ENCODE measurements at regions not wholly inside any gene's neighbourhood (a gene's known extent, or its start where the extent isn't known, plus 50 kb on each side); places are given as distances from the start of the nearest gene placed in this dataset.
A peak's percentile ranks its signal among the peaks of the same experiment; 100 is the strongest.
"Not testable (repeated sequence)": the region's sequence is repeated elsewhere in the genome, so short reads cannot be mapped to it uniquely, and the experiment has no call there.

DNA sequence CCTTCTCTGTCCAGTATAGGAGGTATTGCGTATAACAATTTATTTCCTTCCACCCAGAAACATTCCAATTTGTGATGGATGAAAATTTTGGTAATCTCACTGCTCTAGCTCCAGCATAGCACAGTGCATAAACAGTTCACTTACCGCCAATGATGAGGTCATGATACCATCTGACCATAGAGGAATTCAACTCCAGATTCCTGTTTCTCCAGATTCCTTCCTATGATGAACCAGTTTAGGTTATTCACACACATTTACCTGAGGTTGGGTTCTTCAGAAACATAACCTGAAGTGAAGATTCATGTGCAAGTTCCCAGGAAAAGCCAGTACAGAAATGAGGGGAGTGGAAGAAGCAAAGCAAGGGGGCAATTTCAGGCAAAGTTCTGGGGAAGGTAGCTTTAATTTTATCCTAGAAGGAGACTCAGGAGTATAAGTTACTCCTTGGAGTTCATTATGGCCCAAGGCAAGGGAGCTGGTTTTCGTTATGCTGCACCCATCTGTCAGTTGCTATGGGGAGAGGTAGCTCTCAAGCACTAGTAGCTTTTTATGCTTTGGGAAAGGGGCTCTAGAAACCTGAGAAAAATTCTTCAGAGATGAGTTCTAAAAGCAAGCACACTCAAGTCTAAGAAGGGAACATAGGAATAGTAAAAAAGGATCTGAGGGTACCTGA, 121.6 kb downstream of the CASP12 start:
- no peak for DNase-seq (ENCODE audit: low read depth in 2 of 2)

DNA sequence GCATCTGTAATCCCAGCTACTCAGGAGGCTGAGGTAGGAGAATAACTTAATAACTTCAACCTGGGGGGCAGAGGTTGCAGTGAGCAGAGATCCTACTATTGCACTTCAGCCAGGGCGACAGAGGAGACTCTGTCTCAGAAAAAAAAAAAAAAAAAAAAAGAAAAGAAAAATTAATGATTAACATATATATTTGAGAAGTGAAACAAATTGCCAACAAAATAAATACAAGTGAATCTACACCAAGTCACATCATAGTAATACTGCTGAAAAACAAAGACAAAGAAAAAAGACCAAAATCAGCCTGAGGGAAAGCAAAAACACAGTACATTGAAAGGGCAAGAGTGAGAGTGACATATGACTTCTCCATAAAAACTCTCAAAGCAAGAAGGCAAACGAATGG, 123.7 kb downstream of the CASP12 start:
- no peak for DNase-seq (ENCODE audit: low read depth in 2 of 2)

DNA sequence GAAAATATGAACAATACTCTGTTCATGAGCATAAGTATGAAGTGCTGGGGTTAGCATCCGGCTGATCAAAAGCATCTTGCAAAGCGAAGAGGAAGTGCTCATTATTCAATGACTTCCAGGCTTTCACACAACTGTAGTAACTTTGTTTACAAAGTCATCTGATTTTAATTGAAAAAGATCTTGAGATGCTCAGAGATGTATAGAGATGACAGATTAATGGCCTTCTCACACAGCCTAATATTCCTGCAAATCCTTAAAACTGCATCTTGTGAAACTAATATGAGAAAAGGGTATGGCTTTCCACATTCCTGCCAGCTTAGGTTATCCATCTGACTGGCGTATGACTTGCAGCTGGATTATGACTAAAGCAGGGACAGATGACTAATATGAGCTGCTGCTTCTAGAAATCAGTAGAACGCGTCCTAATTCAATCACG, 125.4 kb downstream of the CASP12 start:
- DNase-seq (ENCODE audit: low read depth in 2 of 2) = no peak

DNA sequence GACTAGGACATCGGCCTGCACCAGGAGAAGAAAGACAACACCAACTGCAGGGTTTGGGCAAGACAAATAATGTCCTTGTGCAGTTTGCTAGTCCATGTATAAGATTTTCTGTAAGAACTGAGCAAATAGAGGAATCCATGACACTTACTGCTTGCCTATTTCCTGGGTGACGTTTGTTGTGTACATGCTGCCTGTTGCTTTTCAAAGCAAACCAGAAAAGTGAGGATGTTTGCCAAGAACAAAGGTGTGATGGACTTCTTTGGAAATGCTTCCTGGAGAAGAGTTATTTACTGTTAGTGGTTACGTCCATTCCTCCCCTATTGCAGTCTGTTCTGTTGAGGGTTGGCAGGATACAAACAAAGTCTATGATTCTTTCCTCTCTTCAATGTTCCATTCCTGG, 126.5 kb downstream of the CASP12 start:
- no peak for DNase-seq (ENCODE audit: low read depth in 2 of 2)

DNA sequence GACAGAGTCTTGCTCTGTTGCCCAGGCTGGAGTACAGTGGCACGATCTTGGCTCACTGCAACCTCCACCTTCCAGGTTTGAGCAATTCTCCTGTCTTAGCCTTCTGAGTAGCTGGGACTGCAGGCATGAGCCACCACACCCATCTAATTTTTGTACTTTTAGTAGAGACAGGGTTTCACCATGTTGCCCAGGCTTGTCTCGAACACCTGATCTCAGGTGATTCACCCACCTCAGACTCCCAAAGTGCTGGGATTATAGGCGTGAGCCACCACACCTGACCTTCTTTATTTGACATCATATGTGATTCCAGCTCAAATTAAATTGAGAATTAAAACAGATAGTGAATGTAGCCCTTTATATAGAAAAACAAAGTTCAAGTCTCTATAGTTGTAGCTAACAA, 127.2 kb downstream of the CASP12 start:
- not testable (repeated sequence) for DNase-seq (ENCODE audit: low read depth in 2 of 2)

DNA sequence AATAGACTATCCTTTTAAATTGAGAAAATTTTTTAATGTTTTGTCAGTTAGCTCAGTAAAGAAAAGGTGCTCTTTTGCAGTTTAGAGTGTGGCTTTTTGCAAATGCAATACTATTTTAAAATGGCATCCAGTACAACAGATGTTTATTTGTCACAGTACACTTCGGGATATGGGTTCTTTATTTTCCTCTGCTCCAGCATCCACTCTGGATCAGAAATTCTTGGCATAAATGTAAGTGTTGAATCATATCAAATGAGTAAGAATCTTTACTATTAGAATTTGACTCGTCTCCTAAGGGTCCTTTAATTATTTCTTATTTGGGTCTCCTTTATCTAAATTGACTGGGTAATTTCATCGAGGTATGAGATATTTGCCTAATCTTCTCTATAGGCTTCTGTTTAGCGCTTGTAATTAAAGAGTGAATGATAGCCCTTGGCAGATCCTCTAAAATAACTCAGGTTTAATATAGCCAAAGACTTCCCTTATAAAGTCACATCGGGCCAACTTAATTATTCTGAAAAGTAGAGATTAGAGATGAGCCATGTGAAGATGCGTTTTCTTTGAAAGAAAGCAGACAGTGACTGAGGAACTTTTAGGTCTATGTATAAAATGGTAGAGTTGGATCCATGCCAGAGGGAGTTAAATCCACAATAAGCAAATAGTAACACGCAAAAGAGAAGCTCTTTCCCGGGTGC, 132.7 kb downstream of the CASP12 start:
- no peak for DNase-seq (ENCODE audit: low read depth in 2 of 2)

DNA sequence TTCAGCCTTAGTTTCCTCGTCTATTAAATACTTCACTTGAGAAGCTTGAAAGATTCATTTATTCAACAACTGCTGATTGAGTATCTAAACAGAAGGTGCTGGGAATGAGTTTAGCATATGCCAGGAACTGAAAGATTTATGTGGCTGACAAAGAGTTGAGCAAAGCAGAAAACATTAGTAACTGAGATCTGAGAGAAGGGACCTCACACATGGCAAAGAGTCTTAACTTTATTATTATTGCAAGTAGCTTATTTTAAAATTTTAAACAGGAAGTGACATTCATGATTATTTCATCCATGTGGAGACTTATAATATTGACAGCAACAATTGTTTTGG, 133.6 kb downstream of the CASP12 start:
- no peak for DNase-seq (ENCODE audit: low read depth in 2 of 2)

DNA sequence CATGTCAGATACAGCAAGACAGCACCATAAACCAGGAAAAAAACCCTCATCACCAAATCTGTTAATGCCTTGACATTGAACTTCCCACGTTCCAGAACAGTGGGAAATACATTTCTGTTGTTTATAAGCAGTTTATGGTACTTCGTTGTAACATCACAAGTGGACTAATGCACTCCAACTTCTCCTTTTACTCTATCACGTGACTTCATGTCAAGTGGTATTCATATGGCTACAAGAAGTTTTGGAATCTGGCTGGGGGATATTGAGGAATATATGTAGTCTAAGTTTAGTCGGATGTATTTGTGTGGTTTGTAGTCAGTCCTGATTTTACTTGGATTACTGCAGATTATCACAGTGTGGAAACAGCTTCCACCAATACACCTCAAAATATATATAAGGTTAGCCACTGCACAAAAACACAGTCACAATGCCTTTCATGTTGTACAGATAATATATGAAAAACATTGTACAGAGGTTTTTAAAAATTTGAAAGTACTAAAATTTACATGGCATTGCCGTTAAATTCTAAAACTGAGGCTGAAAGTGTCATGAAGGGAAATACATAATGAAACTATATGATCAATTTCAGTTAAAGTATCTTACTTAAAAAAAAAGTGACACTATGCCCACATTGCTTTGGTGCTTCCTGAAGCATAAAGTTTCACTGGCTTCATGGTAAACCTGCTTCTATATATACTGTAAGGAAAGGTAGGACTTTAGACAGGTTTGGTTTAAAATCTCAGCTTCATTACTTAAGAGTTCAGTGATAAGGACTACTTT, 134.1 kb downstream of the CASP12 start:
- no peak for DNase-seq (ENCODE audit: low read depth in 2 of 2)

DNA sequence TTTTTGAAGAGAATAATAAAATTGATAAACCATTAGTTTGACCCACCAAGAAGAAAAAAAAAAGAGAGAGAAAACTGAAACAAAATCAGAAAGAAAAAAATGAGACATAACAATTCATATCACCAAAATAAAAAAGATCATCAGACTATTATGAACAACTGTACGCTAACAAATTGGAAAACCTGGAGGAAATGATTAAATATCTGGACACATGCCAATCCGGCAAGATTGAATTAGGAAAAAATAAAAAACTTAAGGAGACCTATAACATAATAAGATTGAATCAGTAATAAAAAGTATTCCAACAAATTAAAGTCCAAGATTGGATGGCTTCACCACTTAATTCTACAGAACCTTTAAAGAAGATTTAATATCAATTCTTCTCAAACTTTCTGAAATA, 136.7 kb downstream of the CASP12 start:
- no peak for DNase-seq (ENCODE audit: low read depth in 2 of 2)

DNA sequence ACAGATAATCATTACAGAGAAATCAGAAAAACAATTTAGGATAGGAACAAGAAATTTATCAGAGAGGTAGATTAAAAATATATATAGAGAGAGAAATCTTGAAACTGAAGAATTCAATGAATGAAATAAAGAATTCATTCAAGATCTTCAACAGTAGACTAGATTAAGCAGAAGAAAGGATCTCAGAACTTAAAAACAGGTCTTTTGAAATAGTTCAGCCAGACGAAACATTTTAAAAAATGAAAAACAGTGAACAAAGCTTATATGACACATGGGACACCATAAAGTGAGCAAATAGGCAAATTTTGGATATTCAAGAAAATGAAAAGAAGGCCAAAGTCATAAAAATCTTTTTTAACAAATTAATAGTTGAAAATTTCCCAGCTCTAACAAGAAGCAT, 138.8 kb downstream of the CASP12 start:
- no peak for DNase-seq (ENCODE audit: low read depth in 2 of 2)

DNA sequence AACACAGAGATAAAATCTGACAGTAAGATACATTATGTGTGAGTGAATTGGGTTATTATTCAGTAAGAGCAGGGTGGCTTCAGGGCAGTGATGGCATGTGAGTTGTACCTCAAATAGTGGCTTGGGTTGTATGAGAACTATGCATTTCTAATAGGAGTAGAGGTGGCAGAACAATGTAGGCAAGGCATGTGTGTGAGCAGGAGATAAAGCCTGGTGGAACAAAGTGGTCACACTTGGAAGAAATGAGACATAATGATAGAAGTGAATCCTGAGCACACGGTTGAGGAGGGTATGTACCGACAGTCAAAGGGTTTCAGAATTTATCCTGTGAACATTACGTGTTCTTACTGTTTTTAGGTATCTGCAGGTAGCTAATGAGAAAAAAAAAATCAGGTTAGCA, 159.3 kb downstream of the CASP12 start:
- DNase-seq (ENCODE audit: low read depth in 2 of 2) = no peak

DNA sequence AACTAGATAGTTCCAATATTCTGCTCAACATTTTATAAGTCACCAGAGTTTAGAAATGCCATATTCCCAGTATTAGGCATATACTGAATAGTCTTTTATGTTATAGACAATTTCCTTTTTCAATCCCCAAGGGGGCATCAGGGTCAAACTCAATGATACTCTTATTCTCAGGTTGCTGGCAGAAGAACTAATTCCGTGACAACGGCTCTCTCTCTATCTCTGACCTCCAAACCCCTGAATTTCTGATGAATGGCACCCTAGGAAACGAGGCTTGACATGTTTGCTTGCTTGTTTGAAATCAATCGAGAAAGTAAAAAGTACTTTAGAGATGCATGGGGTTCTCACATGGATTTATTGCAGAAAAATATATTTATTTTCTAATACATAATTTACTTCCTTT, 160.1 kb downstream of the CASP12 start:
- DNase-seq (ENCODE audit: low read depth in 2 of 2) = no peak

DNA sequence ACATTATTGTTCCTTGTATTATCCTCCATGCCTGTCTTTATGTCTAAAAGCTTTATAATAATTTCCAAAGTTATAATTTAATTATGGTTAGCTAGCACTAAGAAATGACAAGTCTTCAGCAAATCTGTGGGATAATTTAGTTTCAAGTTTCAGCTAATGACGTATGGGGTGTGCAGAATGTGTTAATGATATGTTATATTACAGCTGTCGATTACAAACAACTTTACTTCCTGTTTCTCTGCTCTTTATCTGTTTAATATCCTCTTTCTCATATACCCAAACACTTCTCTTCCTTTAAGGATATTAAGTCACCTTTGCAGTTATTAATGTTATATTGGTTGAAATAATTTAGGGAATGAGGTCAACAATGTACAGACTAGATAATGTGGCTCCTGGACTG, 161.8 kb downstream of the CASP12 start:
- no peak for DNase-seq (ENCODE audit: low read depth in 2 of 2)

DNA sequence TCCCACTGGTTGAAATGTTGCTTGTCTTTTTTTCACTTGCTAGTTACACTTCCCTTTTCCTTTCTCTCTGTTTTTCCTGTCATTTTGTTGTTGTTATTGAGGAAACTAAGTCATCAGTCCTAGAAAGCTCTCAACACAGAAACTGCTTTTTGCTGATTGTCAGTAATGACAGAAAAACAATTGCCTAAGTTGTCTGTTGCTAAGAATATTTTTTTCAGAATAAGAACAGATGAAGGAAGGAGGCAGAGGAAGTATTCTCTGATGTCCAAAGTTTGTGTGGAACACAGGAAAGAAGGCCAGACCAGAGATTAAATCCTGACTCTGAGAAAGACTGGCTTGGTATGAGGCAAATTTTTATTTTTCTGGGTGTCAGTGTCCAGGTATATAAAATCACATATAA, 163.3 kb downstream of the CASP12 start:
- DNase-seq (ENCODE audit: low read depth in 2 of 2) = no peak

DNA sequence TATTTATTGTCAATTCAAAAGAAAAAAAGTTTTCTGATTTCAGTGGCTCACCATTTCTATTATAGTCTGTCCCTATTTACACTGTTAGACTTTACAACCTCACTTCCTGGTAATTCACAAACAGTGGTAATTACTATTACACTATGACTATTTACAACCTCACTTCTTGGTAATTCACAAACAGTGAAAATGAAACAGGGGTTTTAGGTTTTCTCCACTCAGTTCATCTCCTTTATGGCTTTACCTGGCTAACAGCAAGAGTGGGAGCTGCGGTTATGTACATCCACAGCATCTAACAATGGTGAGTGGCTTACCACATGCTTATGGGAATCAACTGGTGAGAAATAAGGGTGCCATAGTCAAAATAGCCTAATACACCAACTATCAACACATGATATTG, 166.4 kb downstream of the CASP12 start:
- DNase-seq (ENCODE audit: low read depth in 2 of 2) = peak in 1 of 2 donors; percentile 1

DNA sequence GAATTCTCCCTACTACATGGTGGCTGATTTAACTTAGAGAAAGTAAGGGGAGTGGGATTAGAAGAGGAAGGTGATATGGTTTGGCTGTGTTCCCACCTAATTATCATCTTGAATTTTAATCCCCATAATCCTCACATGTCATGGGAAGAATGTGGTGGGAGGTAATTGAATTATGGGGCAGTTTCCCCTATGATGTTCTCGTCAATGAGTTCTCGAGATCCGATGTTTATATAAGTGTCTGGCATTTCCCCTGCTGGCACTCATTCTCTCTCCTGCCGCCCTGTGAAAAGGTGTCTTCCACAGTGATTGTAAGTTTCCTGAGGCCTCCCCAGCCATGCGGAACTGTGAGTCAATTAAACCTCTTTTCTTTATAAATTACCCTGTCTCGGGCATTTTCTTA, 169.3 kb downstream of the CASP12 start:
- DNase-seq (ENCODE audit: low read depth in 2 of 2) = no peak

DNA sequence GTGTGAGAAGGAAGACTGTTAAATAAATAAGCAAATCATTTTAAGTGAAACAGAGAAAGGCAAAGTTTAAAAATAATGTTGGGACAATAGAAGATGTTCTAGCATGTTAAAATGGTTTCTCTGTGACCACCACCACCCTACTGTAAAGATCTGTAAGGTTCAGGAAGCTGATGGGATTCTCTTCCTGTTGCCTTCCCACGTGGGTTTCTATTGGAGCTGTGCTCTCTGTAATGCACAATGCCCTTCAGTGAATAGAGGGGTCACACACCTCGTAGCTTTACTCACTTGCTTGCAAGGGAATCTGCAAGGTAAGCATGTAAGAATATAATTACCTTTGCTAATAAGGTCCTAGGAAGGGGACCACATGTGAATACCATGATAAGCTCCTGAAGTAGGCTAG, 170.5 kb downstream of the CASP12 start:
- DNase-seq (ENCODE audit: low read depth in 2 of 2) = no peak

DNA sequence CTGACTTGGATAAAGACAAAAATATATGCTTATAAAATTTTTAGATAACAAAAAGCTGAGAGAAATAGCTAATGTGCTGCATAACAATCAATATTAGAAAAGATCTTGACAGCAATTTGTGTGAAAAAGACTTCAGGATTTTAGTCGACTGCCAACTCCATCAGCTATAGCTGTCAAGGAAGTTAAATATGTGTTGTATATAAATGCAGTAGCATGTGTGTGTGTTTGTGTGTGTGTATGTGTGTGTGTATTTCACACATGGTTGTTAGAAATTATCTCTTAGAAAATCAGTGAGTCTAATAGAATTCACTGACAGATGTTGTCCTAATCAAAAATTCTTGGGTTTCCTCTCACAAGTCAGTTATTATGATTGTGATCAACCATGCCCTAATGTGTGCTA, 171.2 kb downstream of the CASP12 start:
- DNase-seq (ENCODE audit: low read depth in 2 of 2) = no peak

DNA sequence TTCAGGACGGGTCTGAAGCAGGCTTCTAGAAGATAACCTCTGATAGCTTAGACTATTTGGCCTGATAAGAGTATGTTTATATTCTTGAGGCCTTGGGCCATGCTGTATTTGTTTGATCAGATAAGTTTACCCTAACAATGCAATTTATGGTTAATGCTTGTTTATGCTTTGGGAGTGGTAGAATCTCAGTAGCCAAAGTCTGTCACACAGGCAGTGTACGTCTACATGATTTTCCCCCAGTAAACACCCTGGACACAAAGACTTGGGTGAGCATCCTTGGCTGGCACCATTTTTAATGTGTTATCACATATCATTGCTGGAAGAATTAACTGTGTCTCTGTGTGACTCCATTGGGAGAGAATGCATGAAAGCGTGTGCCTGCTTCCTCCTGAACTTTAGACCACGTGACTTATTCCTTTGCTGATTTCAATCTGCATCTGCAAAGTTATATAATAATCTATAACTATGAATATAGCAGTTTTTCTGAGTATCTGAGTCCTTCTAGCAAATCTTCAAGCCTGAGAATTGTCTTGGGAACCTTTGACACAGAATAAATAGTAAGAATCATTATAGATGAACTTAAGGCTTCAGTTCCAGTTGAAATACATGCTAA, 172.4 kb downstream of the CASP12 start:
- no peak for DNase-seq (ENCODE audit: low read depth in 2 of 2)

DNA sequence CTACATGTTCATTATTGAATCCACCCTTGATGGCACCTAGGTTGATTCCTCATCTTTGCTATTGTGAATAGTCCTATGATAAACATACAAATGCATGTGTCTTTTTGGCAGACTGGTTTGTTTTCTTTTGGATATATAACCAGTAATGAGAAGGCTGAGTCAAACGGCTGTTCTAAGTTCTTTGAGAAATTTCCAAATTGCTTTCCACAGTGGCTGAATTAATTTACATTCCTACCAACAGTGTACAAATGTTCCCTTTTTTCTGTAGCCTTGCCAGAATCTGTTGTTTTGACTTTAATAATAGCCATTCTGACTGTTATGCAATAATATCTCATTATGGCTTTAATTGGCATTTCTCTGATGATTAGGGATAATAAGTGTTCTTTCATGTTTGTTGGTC, 184.9 kb downstream of the CASP12 start:
- DNase-seq (ENCODE audit: low read depth in 2 of 2) = no peak

DNA sequence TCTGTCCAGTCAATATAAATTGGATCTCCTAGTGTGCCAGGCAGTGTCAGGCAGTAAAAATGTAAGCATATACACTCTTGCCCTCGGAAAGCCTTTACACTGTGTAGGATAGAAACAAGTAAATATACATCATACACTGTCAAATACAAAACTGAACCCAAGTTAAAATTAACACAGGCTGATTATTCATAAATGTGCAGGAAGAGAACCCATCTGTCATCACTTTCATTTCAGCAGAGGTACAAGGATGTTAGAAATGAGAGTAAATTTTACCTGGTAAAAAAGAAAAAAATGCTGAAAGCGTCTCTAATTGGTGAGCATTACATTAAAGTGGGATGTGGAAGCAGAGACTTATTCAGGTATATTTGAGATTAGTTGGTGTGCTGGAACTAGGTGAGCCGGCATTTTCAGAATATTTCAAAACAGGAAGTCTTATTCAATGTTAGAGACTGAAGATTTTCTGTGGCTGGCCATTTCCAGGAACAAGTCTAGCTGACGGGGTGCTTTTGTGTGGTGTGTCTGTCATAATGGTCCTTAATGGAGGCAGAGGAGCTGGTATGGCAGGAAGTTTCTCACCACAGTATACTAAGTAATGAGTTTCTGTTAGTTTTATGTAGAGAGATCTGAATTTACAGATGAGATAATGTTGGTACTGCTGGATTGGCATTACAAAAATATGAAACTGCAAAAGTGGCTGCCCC, 192.6 kb downstream of the CASP12 start:
- DNase-seq (ENCODE audit: low read depth in 2 of 2) = peak; percentile 30 to 63

DNA sequence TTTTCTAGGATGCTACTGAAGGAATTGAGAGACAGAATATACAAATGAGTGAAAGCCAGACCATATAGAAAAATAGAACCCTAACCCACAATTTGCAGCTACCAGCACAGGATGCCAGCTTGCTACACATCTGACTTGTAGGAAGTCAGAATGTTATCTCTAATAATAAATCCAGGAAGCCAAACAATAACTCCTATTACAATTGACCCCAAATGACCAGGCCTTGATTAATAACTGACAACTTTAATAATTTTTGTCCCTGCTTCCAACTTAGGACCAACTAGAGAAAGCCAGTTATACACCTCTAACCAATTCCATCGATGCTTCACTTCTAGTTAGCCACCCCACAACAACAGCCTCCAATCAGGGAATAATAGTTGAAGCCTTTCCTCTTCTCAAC, 193.4 kb downstream of the CASP12 start:
- no peak for DNase-seq (ENCODE audit: low read depth in 2 of 2)
